GM18909 (cell line): ENCODE measurements at regions not wholly inside any gene's neighbourhood (a gene's known extent, or its start where the extent isn't known, plus 50 kb on each side); places are given as distances from the start of the nearest gene placed in this dataset.
"Not testable (repeated sequence)": the region's sequence is repeated elsewhere in the genome, so short reads cannot be mapped to it uniquely, and the experiment has no call there.

ENCODE experiments used
- ATAC-seq: cut with Tn5 transposase; IDR thresholded peaks from one replicate; pipeline ENCODE4 v1.9.1; 2021; ENCODE audit warnings: mild to moderate bottlenecking; ENCODE audit not compliant: unreplicated experiment, poor library complexity

- no peak for ATAC-seq
Observed at GRCh38 chr14:59126714-59127436, 61.6 kb upstream of the DAAM1 start.

GRCh38 chr14:59127437-59127732, 61.1 kb upstream of the DAAM1 start:
- ATAC-seq = no peak

DNA sequence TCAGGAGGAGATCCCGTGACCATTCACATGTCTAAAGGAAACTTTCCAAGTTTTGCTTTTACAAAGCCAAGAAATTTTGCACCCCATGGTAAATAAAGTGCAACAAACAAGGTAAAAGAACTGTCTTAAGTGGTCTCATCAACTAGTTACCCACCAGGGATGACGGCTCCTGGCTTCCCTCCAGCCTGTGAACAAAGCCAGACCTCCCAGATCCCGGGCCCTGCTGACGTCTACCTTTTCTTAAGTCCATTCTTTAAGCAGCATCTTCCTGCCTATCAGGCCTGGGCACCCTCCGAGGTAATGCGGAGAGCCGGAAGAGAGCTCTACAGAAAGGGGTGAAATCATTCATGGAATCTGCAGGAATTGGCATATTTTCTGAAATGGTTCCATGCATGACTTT, 58.0 kb upstream of the DAAM1 start:
- no peak for ATAC-seq

GRCh38 chr14:59131938-59132795, 56.3 kb upstream of the DAAM1 start:
- no peak for ATAC-seq

GRCh38 chr14:59132796-59133494, 55.5 kb upstream of the DAAM1 start:
- no peak for ATAC-seq

- ATAC-seq = no peak
Observed at GRCh38 chr14:59133709-59134108, 54.8 kb upstream of the DAAM1 start.

DNA sequence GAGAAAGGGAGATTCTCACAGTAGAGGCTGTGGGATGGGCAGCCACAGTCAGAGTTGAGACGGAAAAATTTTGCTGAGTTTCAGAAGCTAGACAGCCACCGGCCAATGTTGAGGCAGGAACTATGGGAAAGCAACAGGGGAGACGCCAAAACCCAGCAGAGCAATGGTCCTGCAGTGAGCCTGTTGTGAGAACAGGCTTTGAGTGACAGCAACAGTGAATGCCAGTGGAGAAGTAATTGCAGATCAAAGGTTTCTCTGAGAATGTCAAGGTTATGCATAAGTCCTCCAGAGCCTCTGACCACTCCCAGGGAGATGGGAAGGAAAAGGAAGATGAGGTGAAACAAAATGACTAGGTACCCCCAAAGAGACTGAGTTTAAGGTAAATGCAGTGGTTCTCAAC, 54.2 kb upstream of the DAAM1 start:
- no peak for ATAC-seq

DNA sequence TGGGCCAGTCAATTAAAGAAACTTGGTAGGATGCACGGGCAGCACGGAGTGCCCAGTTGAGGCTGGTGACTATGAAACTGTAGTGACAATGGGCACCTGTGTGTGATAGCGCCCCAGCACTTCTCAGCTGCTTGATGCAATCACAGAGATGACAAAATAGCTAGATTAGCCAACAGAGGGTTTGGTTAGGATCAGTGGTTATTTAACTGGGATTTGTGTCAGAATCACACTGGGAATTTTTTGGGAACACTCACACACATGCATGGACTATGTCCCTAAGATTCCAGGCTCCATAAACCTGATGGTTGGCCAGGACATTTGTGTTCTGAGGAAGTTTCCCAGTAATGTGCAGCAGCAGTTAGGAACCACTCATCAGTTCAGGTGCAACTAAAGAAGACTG, 51.2 kb upstream of the DAAM1 start:
- ATAC-seq = no peak

GRCh38 chr14:59138576-59138975, 49.9 kb upstream of the DAAM1 start:
- ATAC-seq = not testable (repeated sequence)
